CD14-positive monocyte (primary cell): ENCODE measurements at regions not wholly inside any gene's neighbourhood (a gene's known extent, or its start where the extent isn't known, plus 50 kb on each side); places are given as distances from the start of the nearest gene placed in this dataset.

Experiments used
- DNase-seq, 3 donors: peaks; one replicate each; pipeline ENCODE4 v3.0.0-alpha.2; 2011 to 2022
- H2AFZ ChIP-seq: 2 replicates; pipeline ENCODE4 v1.6.0; 2012; ENCODE audit warnings: mild to moderate bottlenecking, low read depth, low read length, inconsistent platforms; ENCODE audit not compliant: insufficient read depth, poor library complexity, severe bottlenecking
- H3K27ac ChIP-seq, 2 donors: 1 replicate in 1 of 2; 2 replicates in 1 of 2; pipeline ENCODE4 v1.5.1; 2012 to 2013; ENCODE audit warnings: low read length in 2 of 2, control low read depth in 1 of 2, inconsistent platforms in 1 of 2, low read depth in 1 of 2, mild to moderate bottlenecking in 1 of 2
- H3K27me3 ChIP-seq, 2 donors: one replicate each; pipeline versions ENCODE4 v1.6.0 to v1.6.1; 2011 to 2013; ENCODE audit warnings: low read length in 2 of 2; ENCODE audit not compliant: control insufficient read depth in 2 of 2, insufficient read depth in 2 of 2
- H3K36me3 ChIP-seq, 2 donors: replicated peaks in 1 of 2; 1 replicate in 1 of 2; 2 replicates in 1 of 2; pipeline versions ENCODE4 v1.5.1 to v1.6.1; 2012 to 2013; ENCODE audit warnings: low read length in 2 of 2, control low read depth in 1 of 2, inconsistent platforms in 1 of 2, mild to moderate bottlenecking in 1 of 2; ENCODE audit not compliant: insufficient read depth in 2 of 2, control insufficient read depth in 1 of 2
- H3K4me1 ChIP-seq, 2 donors: 1 replicate in 1 of 2; 2 replicates in 1 of 2; pipeline versions ENCODE4 v1.5.1 to v1.6.1; 2012 to 2013; ENCODE audit warnings: low read length in 2 of 2, control low read depth in 1 of 2, inconsistent platforms in 1 of 2, mild to moderate bottlenecking in 1 of 2, moderate library complexity in 1 of 2; ENCODE audit not compliant: insufficient read depth in 2 of 2, control insufficient read depth in 1 of 2
- H3K4me2 ChIP-seq: replicated peaks from 2 replicates; pipeline ENCODE3; 2012; ENCODE audit warnings: low read length, moderate library complexity, mild to moderate bottlenecking; ENCODE audit not compliant: poor library complexity, severe bottlenecking; ENCODE audit errors: extremely low read depth
- H3K4me3 ChIP-seq, 3 experiments: fragments of 200-600 bp in 1 of 3; sonication (generic) in 1 of 3; replicated peaks in 1 of 3; 1 replicate in 2 of 3; 2 replicates in 1 of 3; pipeline ENCODE4 v1.5.1; 2011 to 2013; ENCODE audit warnings: low read length in 3 of 3, mild to moderate bottlenecking in 3 of 3, control low read depth in 2 of 3, low read depth in 2 of 3, inconsistent platforms in 1 of 3, moderate library complexity in 1 of 3
- H3K79me2 ChIP-seq: 2 replicates; pipeline ENCODE4 v1.6.0; 2012; ENCODE audit warnings: mild to moderate bottlenecking, control low read depth, inconsistent platforms, low read length, moderate library complexity; ENCODE audit not compliant: insufficient read depth
- H3K9ac ChIP-seq: 2 replicates; pipeline ENCODE4 v1.6.0; 2017; ENCODE audit warnings: low read length, mild to moderate bottlenecking; ENCODE audit not compliant: insufficient read depth, poor library complexity, severe bottlenecking
- H3K9me3 ChIP-seq, 2 donors: replicated peaks in 1 of 2; 1 replicate in 1 of 2; 2 replicates in 1 of 2; pipeline versions ENCODE4 v1.5.1 to v1.6.1; 2012 to 2013; ENCODE audit warnings: low read length in 2 of 2, control low read depth in 1 of 2; ENCODE audit not compliant: control insufficient read depth in 1 of 2, insufficient read depth in 1 of 2
- H4K20me1 ChIP-seq: 2 replicates; pipeline ENCODE4 v1.6.0; 2012; ENCODE audit warnings: mild to moderate bottlenecking, low read length, control low read depth, moderate library complexity; ENCODE audit not compliant: insufficient read depth
- H3K27ac Mint-ChIP-seq, 7 donors: one replicate each; pipeline ENCODE4 v1.8.0; 2020; ENCODE audit warnings: mild to moderate bottlenecking in 7 of 7, mixed read lengths in 7 of 7, moderate library complexity in 6 of 7, inconsistent platforms in 2 of 7
- H3K27me3 Mint-ChIP-seq, 3 donors: one replicate each; pipeline ENCODE4 v1.8.0; 2021 to 2022; ENCODE audit warnings: low read depth in 3 of 3, mild to moderate bottlenecking in 3 of 3, mixed read lengths in 3 of 3, moderate library complexity in 3 of 3, inconsistent platforms in 1 of 3
- H3K36me3 Mint-ChIP-seq, 2 donors: one replicate each; pipeline ENCODE4 v1.8.0; 2020; ENCODE audit warnings: mixed read lengths in 2 of 2, inconsistent platforms in 1 of 2, mild to moderate bottlenecking in 1 of 2
- H3K4me1 Mint-ChIP-seq: one replicate; pipeline ENCODE4 v1.8.0; 2020; ENCODE audit warnings: mild to moderate bottlenecking, mixed read lengths
- H3K4me3 Mint-ChIP-seq, 2 donors: one replicate each; pipeline ENCODE4 v1.8.0; 2020; ENCODE audit warnings: mild to moderate bottlenecking in 2 of 2, mixed read lengths in 2 of 2, moderate library complexity in 1 of 2
- H3K9me3 Mint-ChIP-seq, 7 donors: one replicate each; pipeline ENCODE4 v1.8.0; 2020 to 2022; ENCODE audit warnings: mixed read lengths in 7 of 7, mild to moderate bottlenecking in 6 of 7, moderate library complexity in 6 of 7, inconsistent platforms in 2 of 7
- WGBS: methylation state at CpG from one replicate; pipeline ENCODE4 v1.1.5; 2013; ENCODE audit warnings: missing lambda C conversion rate; ENCODE audit not compliant: insufficient coverage; 5-methylcytosine and 5-hydroxymethylcytosine counted together
- intact Hi-C, 2 donors: fragments of 100-400 bp; cut with micrococcal nuclease; formaldehyde crosslinking; loops; one replicate each; pipeline versions ENCODE4 v1.15.0 to v1.15.1; 2023
- TF ChIP-seq, protein P1 (sequence below): fragments of 200-600 bp; IDR thresholded peaks from one replicate; pipeline ENCODE4 v1.8.0; 2022; ENCODE audit warnings: antibody characterized with exemption, mild to moderate bottlenecking

DNA sequence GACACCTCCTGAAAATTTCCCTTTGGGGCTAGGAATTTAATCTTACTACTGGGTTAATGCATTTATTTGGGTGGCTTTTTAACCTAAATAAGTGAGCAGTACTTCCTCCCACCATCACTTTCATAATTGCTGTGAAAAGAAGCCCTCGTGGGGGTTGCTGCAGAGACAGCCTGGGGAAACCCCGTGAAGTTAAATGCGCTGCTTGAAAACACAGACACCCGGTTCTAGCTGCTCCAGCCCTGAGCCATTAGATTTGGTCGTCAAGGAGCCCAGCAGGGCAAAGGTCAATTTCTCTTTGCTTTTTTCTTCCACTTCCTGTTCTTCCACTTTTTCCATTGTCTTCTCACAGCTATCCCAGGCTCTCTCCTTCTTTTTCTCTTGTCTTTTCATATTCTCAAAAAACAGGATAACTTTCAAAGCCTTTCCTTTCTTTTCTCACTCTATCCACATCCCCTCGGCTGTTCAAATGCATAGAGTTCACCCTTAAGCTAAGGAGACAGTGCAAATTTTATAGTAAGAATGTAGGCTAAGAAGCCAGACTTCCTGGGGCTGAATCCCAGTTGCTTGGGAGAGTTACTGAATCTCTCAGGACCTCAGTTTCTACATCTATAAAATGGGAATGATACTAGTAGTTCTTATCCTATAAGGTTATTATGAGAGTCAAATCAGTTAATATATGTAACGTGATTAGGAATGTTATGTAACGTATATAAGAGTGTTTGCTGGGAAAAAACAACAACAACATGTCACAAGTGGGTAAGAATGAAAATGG lies 91.5 kb upstream of the ZNF827 start:
- intact Hi-C loops: no loop called here
- Histone ChIP-seq H3K9ac (no peak overlapping the region), H3K9me3 (no peaks in the 10 kb centered on the region), H4K20me1 (no peaks in the 10 kb centered on the region), H2AFZ (no peak overlapping the region), H3K4me3 (no peak overlapping the region), H3K27ac (no peak overlapping the region), H3K27me3 (no peaks in the 10 kb centered on the region), H3K36me3 (no peaks in the 10 kb centered on the region), H3K79me2 (no peaks in the 10 kb centered on the region), H3K4me1 (no peaks in the 10 kb centered on the region), H3K4me2 (no peak overlapping the region)
- Mint-ChIP-seq H3K27ac (no peak overlapping the region), H3K9me3 (peaks cover 0 to 8% (median 4%) of the 10 kb centered on the region in 7 donors), H3K27me3 (peaks cover 4 to 5% (median 5%) of the 10 kb centered on the region in 3 donors), H3K4me1 (peaks cover 4% of the 10 kb centered on the region), H3K36me3 (no peaks in the 10 kb centered on the region), H3K4me3 (no peak overlapping the region)
- DNase-seq: no peak
- 56% methylated on average over 4 of the region's 8 CpGs for WGBS
- TF ChIP-seq, protein P1, sequence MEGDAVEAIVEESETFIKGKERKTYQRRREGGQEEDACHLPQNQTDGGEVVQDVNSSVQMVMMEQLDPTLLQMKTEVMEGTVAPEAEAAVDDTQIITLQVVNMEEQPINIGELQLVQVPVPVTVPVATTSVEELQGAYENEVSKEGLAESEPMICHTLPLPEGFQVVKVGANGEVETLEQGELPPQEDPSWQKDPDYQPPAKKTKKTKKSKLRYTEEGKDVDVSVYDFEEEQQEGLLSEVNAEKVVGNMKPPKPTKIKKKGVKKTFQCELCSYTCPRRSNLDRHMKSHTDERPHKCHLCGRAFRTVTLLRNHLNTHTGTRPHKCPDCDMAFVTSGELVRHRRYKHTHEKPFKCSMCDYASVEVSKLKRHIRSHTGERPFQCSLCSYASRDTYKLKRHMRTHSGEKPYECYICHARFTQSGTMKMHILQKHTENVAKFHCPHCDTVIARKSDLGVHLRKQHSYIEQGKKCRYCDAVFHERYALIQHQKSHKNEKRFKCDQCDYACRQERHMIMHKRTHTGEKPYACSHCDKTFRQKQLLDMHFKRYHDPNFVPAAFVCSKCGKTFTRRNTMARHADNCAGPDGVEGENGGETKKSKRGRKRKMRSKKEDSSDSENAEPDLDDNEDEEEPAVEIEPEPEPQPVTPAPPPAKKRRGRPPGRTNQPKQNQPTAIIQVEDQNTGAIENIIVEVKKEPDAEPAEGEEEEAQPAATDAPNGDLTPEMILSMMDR: no peak

DNA sequence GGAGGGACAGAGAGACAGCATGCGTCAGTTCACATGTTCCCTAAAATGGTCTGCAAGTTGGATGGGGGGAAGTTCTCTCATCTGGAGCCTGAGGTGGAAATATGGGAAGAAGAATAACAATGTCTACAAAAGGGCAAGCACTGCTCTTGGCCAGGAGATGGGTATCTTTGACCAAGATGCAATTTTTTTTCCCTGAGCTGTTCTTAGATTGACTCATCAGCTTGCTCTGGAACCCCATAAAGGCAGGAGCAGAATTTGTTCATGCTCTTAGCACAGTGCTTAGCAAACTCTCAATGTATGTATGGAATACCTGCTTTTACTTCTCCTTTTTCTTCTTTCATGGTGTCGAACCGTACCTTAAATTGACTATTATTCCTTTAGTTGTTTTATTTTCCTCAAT lies 90.5 kb upstream of the ZNF827 start:
- Histone ChIP-seq H4K20me1 (no peaks in the 10 kb centered on the region), H3K79me2 (no peaks in the 10 kb centered on the region), H3K4me1 (no peaks in the 10 kb centered on the region), H3K27me3 (no peaks in the 10 kb centered on the region), H3K27ac (no peak overlapping the region), H3K4me2 (no peak overlapping the region), H3K9ac (no peak overlapping the region), H3K36me3 (no peaks in the 10 kb centered on the region), H2AFZ (no peak overlapping the region), H3K9me3 (no peaks in the 10 kb centered on the region), H3K4me3 (no peak overlapping the region)
- H3K27ac Mint-ChIP-seq: no peak overlapping the region
- TF ChIP-seq, protein P1: no peak
- H3K4me1 Mint-ChIP-seq: peaks cover 4% of the 10 kb centered on the region
- intact Hi-C loops: no loop called here
- H3K36me3 Mint-ChIP-seq: no peaks in the 10 kb centered on the region
- 86% methylated on average over 1 of the region's 3 CpGs for WGBS
- no peak overlapping the region for H3K4me3 Mint-ChIP-seq
- H3K9me3 Mint-ChIP-seq: peaks cover 0 to 8% (median 2%) of the 10 kb centered on the region in 7 donors
- H3K27me3 Mint-ChIP-seq: peaks cover 4 to 7% (median 4%) of the 10 kb centered on the region in 3 donors
- no peak for DNase-seq
